AG10803 (cell line): ENCODE measurements at regions not wholly inside any gene's neighbourhood (a gene's known extent, or its start where the extent isn't known, plus 50 kb on each side); places are given as distances from the start of the nearest gene placed in this dataset.

Experiments used
- DNase-seq: peaks from one replicate; pipeline ENCODE4 v3.0.0; 2010; ENCODE audit warnings: low read depth
- H3K4me3 ChIP-seq: 2 replicates; pipeline ENCODE4 v1.5.1; 2011; ENCODE audit warnings: mild to moderate bottlenecking, low read length, control low read depth
- CTCF ChIP-seq: conservative IDR thresholded peaks from 2 replicates; pipeline ENCODE4 v1.5.1; 2011; ENCODE audit warnings: mild to moderate bottlenecking, low read length, control low read depth, inconsistent platforms

- DNase-seq = no peak
- no peak overlapping the region for H3K4me3 ChIP-seq
- TF ChIP-seq CTCF = no peak
Observed at GRCh38 chr17:77387891-77388290, 247.1 kb downstream of the SEC14L1 start.

- peak overlapping the region; percentile 27 for H3K4me3 ChIP-seq
- no peak for TF ChIP-seq CTCF
- DNase-seq = peak; percentile 60
Observed at GRCh38 chr17:77388384-77389306, 247.9 kb downstream of the SEC14L1 start.

- H3K4me3 ChIP-seq = no peak overlapping the region
- DNase-seq = no peak
- no peak for TF ChIP-seq CTCF
Observed at GRCh38 chr17:77390870-77391269, 250.1 kb downstream of the SEC14L1 start.

GRCh38 chr17:77391668-77392375 is 251.1 kb downstream of the SEC14L1 start:
- TF ChIP-seq CTCF = no peak
- peak; percentile 99 for DNase-seq
- H3K4me3 ChIP-seq = no peak overlapping the region; the same call in 1 of the 2 replicates

- H3K4me3 ChIP-seq = peak overlapping the region; percentile 8; the same call in 1 of the 2 replicates
- peak; percentile 45 for DNase-seq
- TF ChIP-seq CTCF = no peak
Observed at GRCh38 chr17:77392376-77393273, 251.9 kb downstream of the SEC14L1 start.

GRCh38 chr17:77393274-77393600 is 252.5 kb downstream of the SEC14L1 start:
- DNase-seq = no peak
- no peak for TF ChIP-seq CTCF
- no peak overlapping the region for H3K4me3 ChIP-seq
